HepG2 (cell line): ENCODE measurements at regions not wholly inside any gene's neighbourhood (a gene's known extent, or its start where the extent isn't known, plus 50 kb on each side); places are given as distances from the start of the nearest gene placed in this dataset.

Source experiments
- ATAC-seq: fragments of 200-7000 bp; cut with Tn5 transposase; 3 replicates; pipeline ENCODE4 v1.9.1; 2020; ENCODE audit warnings: mild to moderate bottlenecking, moderate library complexity
- BruUV-seq: library from RNA; stranded (reverse); fragments of 400-500 nt; replicated peaks from 2 replicates; lab custom pipeline; 2021; lab: Mats Ljungman, UMichigan
- CTCF ChIA-PET: fragments of 300-600 bp; formaldehyde crosslinking; extraction: SDS; loops from one replicate; lab custom pipeline; 2021; ENCODE audit warnings: low total read pairs, inconsistent platforms, low intra/inter-chr PET ratio; lab: Yijun Ruan, JAX
- POLR2A ChIA-PET: fragments of 350-600 bp; sonication (Branson Sonifier 250); formaldehyde crosslinking; loops from one replicate; lab custom pipeline; 2020; ENCODE audit warnings: antibody characterized with exemption, inconsistent platforms; lab: Yijun Ruan, JAX
- DNase-seq: peaks from one replicate; pipeline ENCODE4 v3.0.0-alpha.2; 2015; ENCODE audit warnings: low spot score
- FAIRE-seq: peaks from 3 replicates; lab custom pipeline; 2011; peaks lifted over from hg19 to GRCh38; lab: Jason Lieb, UNC
- H2AFZ ChIP-seq: one replicate; pipeline ENCODE4 v1.6.1; 2011; ENCODE audit warnings: low read length, inconsistent platforms
- H3K27ac ChIP-seq: fragments of 300-600 bp; 3 replicates; pipeline ENCODE4 v1.8.0; 2011; ENCODE audit warnings: mixed run types, mild to moderate bottlenecking, mixed read lengths, low read length, inconsistent platforms; ENCODE audit not compliant: insufficient read depth; ENCODE audit errors: extremely low read length
- H3K27me3 ChIP-seq, 2 experiments: fragments of 200-600 bp in 1 of 2; 2 replicates in 1 of 2; 3 replicates in 1 of 2; pipeline versions ENCODE4 v1.6.0 to v1.8.0; 2011; ENCODE audit warnings: low read length in 2 of 2, mild to moderate bottlenecking in 2 of 2, moderate library complexity in 2 of 2, inconsistent platforms in 1 of 2; ENCODE audit not compliant: insufficient read depth in 2 of 2, control insufficient read depth in 1 of 2
- H3K36me3 ChIP-seq, 2 experiments: fragments of 200-600 bp in 1 of 2; replicated peaks in 1 of 2; 2 replicates in 1 of 2; 3 replicates in 1 of 2; pipeline versions ENCODE4 v1.5.1 to v1.8.0; 2011; ENCODE audit warnings: low read length in 2 of 2, inconsistent platforms in 1 of 2; ENCODE audit not compliant: insufficient read depth in 2 of 2, control insufficient read depth in 1 of 2
- H3K4me1 ChIP-seq: 2 replicates; pipeline ENCODE4 v1.5.1; 2012; ENCODE audit warnings: low read length, inconsistent platforms; ENCODE audit not compliant: insufficient read depth
- H3K4me2 ChIP-seq: 2 replicates; pipeline ENCODE4 v1.6.0; 2011; ENCODE audit warnings: low read depth, low read length, inconsistent platforms
- H3K4me3 ChIP-seq, 3 experiments: fragments of 200-600 bp in 1 of 3; sonication (generic), shearing (Covaris generic) in 1 of 3; replicated peaks in 1 of 3; 2 replicates each; pipeline ENCODE4 v1.5.1; 2011 to 2016; ENCODE audit warnings: low read length in 3 of 3, inconsistent platforms in 2 of 3, low read depth in 2 of 3, mild to moderate bottlenecking in 2 of 3, control low read depth in 1 of 3, mixed read lengths in 1 of 3; ENCODE audit not compliant: insufficient read depth in 1 of 3
- H3K79me2 ChIP-seq: one replicate; pipeline ENCODE4 v1.6.1; 2011; ENCODE audit warnings: low read length, inconsistent platforms; ENCODE audit not compliant: insufficient read depth
- H3K9ac ChIP-seq: 2 replicates; pipeline ENCODE4 v1.6.0; 2011; ENCODE audit warnings: mild to moderate bottlenecking, low read depth, low read length, inconsistent platforms; ENCODE audit not compliant: insufficient read depth
- H3K9me3 ChIP-seq: 2 replicates; pipeline ENCODE4 v1.5.1; 2012; ENCODE audit warnings: mild to moderate bottlenecking, low read length
- H4K20me1 ChIP-seq: 2 replicates; pipeline ENCODE4 v1.6.0; 2011; ENCODE audit warnings: inconsistent platforms, mild to moderate bottlenecking, low read length, moderate library complexity; ENCODE audit not compliant: insufficient read depth
- DRAP1 ChIP-seq: IDR thresholded peaks from 2 replicates; pipeline ENCODE4 v1.6.1; 2016; ENCODE audit warnings: missing genetic modification reagents, missing compliant biosample characterization
- GTF3A ChIP-seq: sonication (generic); formaldehyde crosslinking; conservative IDR thresholded peaks from 2 replicates; pipeline ENCODE4 v1.4.0; 2020; ENCODE audit warnings: mild to moderate bottlenecking, missing genetic modification reagents
- HOXA5 ChIP-seq: sonication (generic); formaldehyde crosslinking; IDR thresholded peaks from 2 replicates; pipeline ENCODE4 v1.4.0; 2020; ENCODE audit warnings: missing genetic modification reagents
- KDM5B ChIP-seq: sonication (generic); formaldehyde crosslinking; IDR thresholded peaks from 2 replicates; pipeline ENCODE4 v1.4.0; 2020; ENCODE audit warnings: missing genetic modification reagents, mild to moderate bottlenecking, borderline replicate concordance
- MIER3 ChIP-seq: IDR thresholded peaks from 2 replicates; pipeline ENCODE4 v1.6.1; 2016; ENCODE audit warnings: missing compliant biosample characterization, borderline replicate concordance
- MXD3 ChIP-seq: IDR thresholded peaks from 2 replicates; pipeline ENCODE4 v1.6.1; 2016; ENCODE audit warnings: mild to moderate bottlenecking, missing biosample characterization, missing genetic modification reagents
- PRDM4 ChIP-seq: sonication (generic); formaldehyde crosslinking; IDR thresholded peaks from 2 replicates; pipeline ENCODE4 v1.9.0; 2021; ENCODE audit warnings: missing genetic modification reagents, borderline replicate concordance
- SP4 ChIP-seq: sonication (generic); formaldehyde crosslinking; IDR thresholded peaks from 2 replicates; pipeline ENCODE4 v1.8.1; 2023; ENCODE audit warnings: mild to moderate bottlenecking, missing genetic modification reagents
- ZMAT5 ChIP-seq: sonication (generic); formaldehyde crosslinking; IDR thresholded peaks from 2 replicates; pipeline ENCODE4 v1.5.0; 2020; ENCODE audit warnings: mild to moderate bottlenecking, low read depth, missing genetic modification reagents, borderline replicate concordance
- ZMYM2 ChIP-seq: sonication (generic); formaldehyde crosslinking; IDR thresholded peaks from 2 replicates; pipeline ENCODE4 v1.8.0; 2022; ENCODE audit warnings: mild to moderate bottlenecking, missing genetic modification reagents
- ZNF383 ChIP-seq: sonication (generic); formaldehyde crosslinking; IDR thresholded peaks from 2 replicates; pipeline ENCODE4 v1.4.0; 2020; ENCODE audit warnings: missing genetic modification reagents, mild to moderate bottlenecking, borderline replicate concordance
- WGBS: methylation state at CpG from one replicate; pipeline ENCODE4 v1.1.6; 2017; ENCODE audit warnings: low lambda C conversion rate; 5-methylcytosine and 5-hydroxymethylcytosine counted together
- in situ Hi-C: cut with HindIII; loops from 2 replicates; pipeline ENCODE4 v1.10.0; 2017; ENCODE audit warnings: low pct_unique_long_range_greater_than_20kb; ENCODE audit not compliant: extremely low pct_ligation_motif_present
- intact Hi-C: fragments of 100-400 bp; cut with micrococcal nuclease; formaldehyde crosslinking; loops from one replicate; pipeline ENCODE4 v1.10.0; 2022; ENCODE audit not compliant: unreplicated experiment

GRCh38 chr3:135382188-135382587, 583.3 kb upstream of the PPP2R3A start:
- Histone ChIP-seq H3K9ac (no peak overlapping the region), H3K79me2 (no peaks in the 10 kb centered on the region), H3K4me1 (no peaks in the 10 kb centered on the region), H3K9me3 (no peaks in the 10 kb centered on the region), H3K27me3 (peaks cover 1 to 7% of the 10 kb centered on the region in 2 experiments; a peak in 3 of 5 replicates), H3K27ac (no peak overlapping the region), H2AFZ (no peak overlapping the region), H3K4me3 (no peak overlapping the region), H3K36me3 (no peaks in the 10 kb centered on the region), H4K20me1 (no peaks in the 10 kb centered on the region), H3K4me2 (no peak overlapping the region)
- BruUV-seq = no TSS peak
- ChIA-PET CTCF (no interaction called here), POLR2A (no interaction called here)
- 5% methylated on average over 3 of the region's 3 CpGs for WGBS
- no peak for DNase-seq
- TF ChIP-seq ZMYM2 = no peak
- TF ChIP-seq ZNF383 (CRISPR knock-in tag) = no peak
- no peak for TF ChIP-seq MIER3 (CRISPR knock-in tag)
- TF ChIP-seq MXD3 (CRISPR knock-in tag) = no peak
- TF ChIP-seq SP4 (CRISPR knock-in tag) = no peak
- TF ChIP-seq HOXA5 = no peak
- TF ChIP-seq ZMAT5 (CRISPR knock-in tag) = no peak
- TF ChIP-seq PRDM4 (CRISPR knock-in tag) = no peak
- no peak for TF ChIP-seq DRAP1
- no peak for TF ChIP-seq KDM5B
- no peak for TF ChIP-seq GTF3A (CRISPR knock-in tag)
- in situ Hi-C loops = no loop called here
- no peak for ATAC-seq
- intact Hi-C loops = no loop called here
- no peak for FAIRE-seq
